ENCODE measurements at regions not wholly inside any gene's neighbourhood (a gene's known extent, or its start where the extent isn't known, plus 50 kb on each side); places are given as distances from the start of the nearest gene placed in this dataset.

DNA sequence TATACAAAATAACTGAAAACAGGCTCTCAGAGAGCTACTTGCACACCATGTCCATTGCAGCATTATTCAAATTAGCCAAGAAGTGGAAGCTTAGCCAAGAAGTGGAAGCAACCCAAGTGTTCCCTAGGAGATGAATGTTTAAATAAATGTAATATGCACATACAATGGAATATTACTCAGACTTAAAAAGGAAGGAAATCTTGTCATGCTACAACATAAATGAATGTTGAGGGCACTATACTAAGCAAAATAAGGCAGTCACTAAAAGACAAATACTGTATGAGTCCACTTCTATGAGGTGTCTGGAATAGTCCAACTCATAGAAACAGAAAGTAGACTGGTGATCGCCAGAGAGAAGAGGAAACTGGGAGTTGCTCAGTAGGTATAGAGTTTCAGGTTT, 438.1 kb downstream of the MAT2B start:
- H3K4me3 Mint-ChIP-seq, result no peak overlapping the region
- no peak overlapping the region for H3K27ac Mint-ChIP-seq
- Histone ChIP-seq H3K36me3 (ENCODE audit: control insufficient read depth, insufficient read depth, low read length) (no peaks in the 10 kb centered on the region), H3K9me3 (ENCODE audit: control insufficient read depth, low read length) (no peaks in the 10 kb centered on the region), H3K9ac (ENCODE audit: extremely low read depth, low read length, poor library complexity, severe bottlenecking) (no peak overlapping the region), H3K4me3 (ENCODE audit: low read length) (no peak overlapping the region), H3K4me1 (ENCODE audit: control insufficient read depth, insufficient read depth, low read length) (no peaks in the 10 kb centered on the region), H3K27me3 (ENCODE audit: control insufficient read depth, insufficient read depth, low read length, poor library complexity, severe bottlenecking) (no peaks in the 10 kb centered on the region), H3K27ac (ENCODE audit: low read depth, low read length) (no peak overlapping the region)
- DNase-seq, result no peak
- WGBS, 2 experiments (ENCODE audit: insufficient coverage in 1 of 2, insufficient read length in 1 of 2), result 100% methylated on average over 1 of the region's 1 CpG; no CpG with 5 or more reads in 1 of the 2 experiments
- no peaks in the 10 kb centered on the region for H3K27me3 Mint-ChIP-seq (ENCODE audit: insufficient read depth)
- H3K4me1 Mint-ChIP-seq, result no peaks in the 10 kb centered on the region
- H3K36me3 Mint-ChIP-seq (ENCODE audit: low read depth), result no peaks in the 10 kb centered on the region
- H3K9me3 Mint-ChIP-seq, result no peaks in the 10 kb centered on the region
- TF ChIP-seq, protein P1, sequence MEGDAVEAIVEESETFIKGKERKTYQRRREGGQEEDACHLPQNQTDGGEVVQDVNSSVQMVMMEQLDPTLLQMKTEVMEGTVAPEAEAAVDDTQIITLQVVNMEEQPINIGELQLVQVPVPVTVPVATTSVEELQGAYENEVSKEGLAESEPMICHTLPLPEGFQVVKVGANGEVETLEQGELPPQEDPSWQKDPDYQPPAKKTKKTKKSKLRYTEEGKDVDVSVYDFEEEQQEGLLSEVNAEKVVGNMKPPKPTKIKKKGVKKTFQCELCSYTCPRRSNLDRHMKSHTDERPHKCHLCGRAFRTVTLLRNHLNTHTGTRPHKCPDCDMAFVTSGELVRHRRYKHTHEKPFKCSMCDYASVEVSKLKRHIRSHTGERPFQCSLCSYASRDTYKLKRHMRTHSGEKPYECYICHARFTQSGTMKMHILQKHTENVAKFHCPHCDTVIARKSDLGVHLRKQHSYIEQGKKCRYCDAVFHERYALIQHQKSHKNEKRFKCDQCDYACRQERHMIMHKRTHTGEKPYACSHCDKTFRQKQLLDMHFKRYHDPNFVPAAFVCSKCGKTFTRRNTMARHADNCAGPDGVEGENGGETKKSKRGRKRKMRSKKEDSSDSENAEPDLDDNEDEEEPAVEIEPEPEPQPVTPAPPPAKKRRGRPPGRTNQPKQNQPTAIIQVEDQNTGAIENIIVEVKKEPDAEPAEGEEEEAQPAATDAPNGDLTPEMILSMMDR (conservative IDR thresholded peaks at IDR 0.05), result no peak

DNA sequence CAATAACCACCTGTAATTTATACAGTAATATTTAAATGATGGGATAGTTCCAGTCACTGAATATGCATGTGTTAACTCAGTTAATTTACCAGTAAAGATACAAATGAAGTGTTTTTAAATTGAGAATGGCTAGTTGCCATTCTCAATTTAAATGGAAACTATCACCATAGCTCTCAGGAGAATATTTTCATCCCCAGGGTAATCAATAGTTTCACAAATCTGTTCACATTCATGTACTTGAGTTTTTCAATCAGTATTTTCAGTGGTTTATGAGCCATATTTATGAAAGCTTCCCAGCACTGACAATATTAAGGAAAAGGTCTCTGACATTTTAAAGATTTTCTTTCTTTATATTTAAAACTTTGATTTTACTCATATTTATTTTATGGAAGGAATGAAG, 439.3 kb downstream of the MAT2B start:
- Mint-ChIP-seq H3K27me3 (ENCODE audit: insufficient read depth) (no peaks in the 10 kb centered on the region), H3K27ac (no peak overlapping the region), H3K36me3 (ENCODE audit: low read depth) (no peaks in the 10 kb centered on the region), H3K9me3 (no peaks in the 10 kb centered on the region), H3K4me1 (no peaks in the 10 kb centered on the region), H3K4me3 (no peak overlapping the region)
- H3K9me3 ChIP-seq (ENCODE audit: control insufficient read depth, low read length), result no peaks in the 10 kb centered on the region
- no peak overlapping the region for H3K4me3 ChIP-seq (ENCODE audit: low read length)
- H3K4me1 ChIP-seq (ENCODE audit: control insufficient read depth, insufficient read depth, low read length), result no peaks in the 10 kb centered on the region
- H3K36me3 ChIP-seq (ENCODE audit: control insufficient read depth, insufficient read depth, low read length), result no peaks in the 10 kb centered on the region
- TF ChIP-seq, protein P1 (conservative IDR thresholded peaks at IDR 0.05), result no peak
- H3K27me3 ChIP-seq (ENCODE audit: control insufficient read depth, insufficient read depth, low read length, poor library complexity, severe bottlenecking), result no peaks in the 10 kb centered on the region
- H3K9ac ChIP-seq (ENCODE audit: extremely low read depth, low read length, poor library complexity, severe bottlenecking), result no peak overlapping the region
- no peak for DNase-seq
- H3K27ac ChIP-seq (ENCODE audit: low read depth, low read length), result no peak overlapping the region

DNA sequence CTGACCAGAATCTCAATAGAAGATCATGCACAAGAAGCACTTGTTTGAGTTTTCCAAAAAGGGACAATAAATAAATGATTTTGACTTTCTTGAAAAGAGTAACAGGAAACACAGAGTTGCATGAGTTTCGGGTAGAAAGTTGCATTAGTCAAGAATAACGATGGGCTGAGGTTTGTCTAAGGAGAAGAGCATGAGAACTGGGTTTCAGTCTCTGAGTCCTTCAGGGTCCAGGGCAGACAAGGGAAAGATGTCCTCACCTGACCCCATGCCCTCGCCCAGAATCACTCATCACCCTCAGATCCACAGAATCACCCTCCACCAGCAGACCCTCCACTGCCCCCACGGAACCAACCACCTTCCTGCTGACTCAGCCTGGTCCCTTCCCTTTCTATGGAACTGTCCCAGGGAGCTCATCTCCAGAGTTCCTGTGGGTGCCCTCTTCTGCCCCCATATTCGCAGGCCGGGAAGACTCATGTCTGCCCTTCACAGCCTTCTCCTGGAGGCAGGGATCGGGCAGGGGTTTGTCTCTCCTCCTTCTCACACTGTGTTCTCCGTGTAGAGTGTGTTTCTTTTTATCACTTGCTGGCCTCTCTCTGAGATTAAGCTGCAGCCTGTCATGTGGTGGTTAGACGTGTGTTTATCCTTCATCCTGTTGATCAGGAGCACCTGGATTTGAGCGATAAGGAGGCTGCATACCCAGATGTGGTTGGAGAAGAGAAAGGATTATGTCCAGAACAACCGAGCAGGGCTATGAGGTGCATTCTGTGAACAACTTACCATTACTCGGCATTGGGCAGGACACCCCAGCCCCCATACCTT, 442.6 kb downstream of the MAT2B start:
- Mint-ChIP-seq H3K27me3 (ENCODE audit: insufficient read depth) (no peaks in the 10 kb centered on the region), H3K27ac (no peak overlapping the region), H3K36me3 (ENCODE audit: low read depth) (no peaks in the 10 kb centered on the region), H3K4me1 (no peaks in the 10 kb centered on the region), H3K4me3 (no peak overlapping the region), H3K9me3 (no peaks in the 10 kb centered on the region)
- Histone ChIP-seq H3K9me3 (ENCODE audit: control insufficient read depth, low read length) (no peaks in the 10 kb centered on the region), H3K27ac (ENCODE audit: low read depth, low read length) (no peak overlapping the region), H3K4me1 (ENCODE audit: control insufficient read depth, insufficient read depth, low read length) (no peaks in the 10 kb centered on the region), H3K27me3 (ENCODE audit: control insufficient read depth, insufficient read depth, low read length, poor library complexity, severe bottlenecking) (no peaks in the 10 kb centered on the region), H3K36me3 (ENCODE audit: control insufficient read depth, insufficient read depth, low read length) (no peaks in the 10 kb centered on the region), H3K9ac (ENCODE audit: extremely low read depth, low read length, poor library complexity, severe bottlenecking) (no peak overlapping the region), H3K4me3 (ENCODE audit: low read length) (no peak overlapping the region)
- TF ChIP-seq, protein P1 (conservative IDR thresholded peaks at IDR 0.05), result no peak
- 88 to 100% methylated on average over 2 to 12 of the region's 12 CpGs for WGBS, 2 experiments (ENCODE audit: insufficient coverage in 1 of 2, insufficient read length in 1 of 2)
- no peak for DNase-seq

Measured in endodermal cell (in vitro differentiated cells).